ENCODE measurements at regions not wholly inside any gene's neighbourhood (a gene's known extent, or its start where the extent isn't known, plus 50 kb on each side); places are given as distances from the start of the nearest gene placed in this dataset.

GRCh38 chr13:78319101-78319627 is 284.2 kb downstream of the POU4F1 start:
- no peak for TF ChIP-seq CTCF (IDR thresholded peaks at IDR 0.05)
- no peak for TF ChIP-seq EZH2phosphoT487 (IDR thresholded peaks at IDR 0.05)

All from neural progenitor cell (in vitro differentiated cells).